ENCODE measurements at regions not wholly inside any gene's neighbourhood (a gene's known extent, or its start where the extent isn't known, plus 50 kb on each side); places are given as distances from the start of the nearest gene placed in this dataset.

- Histone ChIP-seq H3K27ac (peak overlapping the region in 3 of 4 donors; percentile 42 to 56 (median 48)), H3K9me3 (no peaks in the 10 kb centered on the region), H3K27me3 (no peaks in the 10 kb centered on the region), H3K4me3 (peak overlapping the region in 1 of 2 donors; percentile 17), H3K36me3 (no peaks in the 10 kb centered on the region), H3K4me1 (peaks cover 0 to 80% (median 17%) of the 10 kb centered on the region in 3 donors)
- 54% methylated on average over 4 of the region's 4 CpGs; no CpG with 5 or more reads in 1 of the 2 donors for WGBS, 2 donors (ENCODE audit: low coverage in 1 of 2)
- no peak for ATAC-seq
- TF ChIP-seq CTCF (IDR thresholded peaks at IDR 0.05) (no peak), POLR2AphosphoS5 (IDR thresholded peaks at IDR 0.05) (no peak)
Measured at GRCh38 chr9:110148891-110149290, 59.1 kb downstream of the C9orf152 start.
